ENCODE measurements at regions not wholly inside any gene's neighbourhood (a gene's known extent, or its start where the extent isn't known, plus 50 kb on each side); places are given as distances from the start of the nearest gene placed in this dataset.

DNA sequence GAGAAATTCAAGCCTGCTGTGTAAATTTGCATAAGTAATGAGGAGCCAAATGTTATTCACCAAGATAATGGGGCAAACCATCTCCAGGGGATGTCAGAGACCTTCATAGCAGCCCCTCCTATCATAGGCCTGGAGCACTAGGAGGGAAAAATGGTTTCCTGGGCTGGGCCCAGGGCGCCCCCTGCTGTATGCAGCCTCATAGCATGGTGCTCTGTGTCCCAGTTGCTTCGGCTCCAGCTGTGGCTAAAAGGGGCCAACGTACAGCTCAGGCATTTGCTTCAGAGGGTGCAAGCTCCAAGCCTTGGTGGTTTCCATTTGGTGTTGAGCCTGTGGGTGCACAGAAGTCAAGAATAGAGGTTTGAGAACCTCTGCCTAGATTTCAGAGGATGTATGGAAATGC is 859.3 kb downstream of the RPA4 start:
- Histone ChIP-seq H3K4me3 (ENCODE audit: low read depth, low read length, poor library complexity, severe bottlenecking) (no peak overlapping the region), H3K27ac (ENCODE audit: low read depth, low read length, poor library complexity, severe bottlenecking) (no peak overlapping the region), H3K36me3 (ENCODE audit: insufficient read depth, low read length) (no peaks in the 10 kb centered on the region), H3K9me2 (ENCODE audit: low read depth, low read length) (no peaks in the 10 kb centered on the region), H3K79me2 (ENCODE audit: insufficient read depth, low read length) (no peaks in the 10 kb centered on the region), H3F3A (ENCODE audit: insufficient read depth, low read length) (no peaks in the 10 kb centered on the region), H4K20me1 (ENCODE audit: insufficient read depth, low read length) (no peaks in the 10 kb centered on the region), H3K4me2 (ENCODE audit: low read length) (no peak overlapping the region), H3K4me1 (ENCODE audit: insufficient read depth, low read length, severe bottlenecking) (no peaks in the 10 kb centered on the region), H2AFZ (ENCODE audit: low read length) (no peak overlapping the region), H3K27me3 (ENCODE audit: insufficient read depth, low read length) (no peaks in the 10 kb centered on the region), H3K9ac (ENCODE audit: low read length) (no peak overlapping the region), H3K9me3 (ENCODE audit: low read length) (no peaks in the 10 kb centered on the region)
- TF ChIP-seq, protein P1, sequence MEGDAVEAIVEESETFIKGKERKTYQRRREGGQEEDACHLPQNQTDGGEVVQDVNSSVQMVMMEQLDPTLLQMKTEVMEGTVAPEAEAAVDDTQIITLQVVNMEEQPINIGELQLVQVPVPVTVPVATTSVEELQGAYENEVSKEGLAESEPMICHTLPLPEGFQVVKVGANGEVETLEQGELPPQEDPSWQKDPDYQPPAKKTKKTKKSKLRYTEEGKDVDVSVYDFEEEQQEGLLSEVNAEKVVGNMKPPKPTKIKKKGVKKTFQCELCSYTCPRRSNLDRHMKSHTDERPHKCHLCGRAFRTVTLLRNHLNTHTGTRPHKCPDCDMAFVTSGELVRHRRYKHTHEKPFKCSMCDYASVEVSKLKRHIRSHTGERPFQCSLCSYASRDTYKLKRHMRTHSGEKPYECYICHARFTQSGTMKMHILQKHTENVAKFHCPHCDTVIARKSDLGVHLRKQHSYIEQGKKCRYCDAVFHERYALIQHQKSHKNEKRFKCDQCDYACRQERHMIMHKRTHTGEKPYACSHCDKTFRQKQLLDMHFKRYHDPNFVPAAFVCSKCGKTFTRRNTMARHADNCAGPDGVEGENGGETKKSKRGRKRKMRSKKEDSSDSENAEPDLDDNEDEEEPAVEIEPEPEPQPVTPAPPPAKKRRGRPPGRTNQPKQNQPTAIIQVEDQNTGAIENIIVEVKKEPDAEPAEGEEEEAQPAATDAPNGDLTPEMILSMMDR (IDR thresholded peaks at IDR 0.05; ENCODE audit: low read length) = peak; percentile 26
- no peak for TF ChIP-seq EZH2 (IDR thresholded peaks at IDR 0.05; ENCODE audit: borderline replicate concordance, low read length)

DNA sequence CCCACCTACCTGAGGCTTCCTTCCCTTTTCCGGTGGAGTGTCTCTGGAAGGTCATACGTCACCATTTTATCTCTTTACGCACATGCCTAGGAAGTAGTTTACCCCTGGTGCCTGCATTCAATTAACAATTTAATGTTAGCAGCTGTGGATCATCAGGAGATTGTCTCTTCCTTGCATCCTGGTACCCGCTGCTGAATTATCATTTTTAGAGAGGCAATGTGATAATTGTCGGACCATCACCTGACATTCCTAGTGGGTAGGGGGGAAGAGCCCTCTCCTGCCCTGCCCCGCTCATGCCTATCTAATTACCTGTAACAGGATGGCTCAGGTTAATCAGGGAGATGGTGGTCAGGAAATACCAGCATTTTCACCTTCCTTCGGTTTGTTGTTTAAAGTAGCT is 863.6 kb downstream of the RPA4 start:
- Histone ChIP-seq H3K79me2 (ENCODE audit: insufficient read depth, low read length) (no peaks in the 10 kb centered on the region), H2AFZ (ENCODE audit: low read length) (no peak overlapping the region), H3K27ac (ENCODE audit: low read depth, low read length, poor library complexity, severe bottlenecking) (no peak overlapping the region), H4K20me1 (ENCODE audit: insufficient read depth, low read length) (no peaks in the 10 kb centered on the region), H3K9me2 (ENCODE audit: low read depth, low read length) (no peaks in the 10 kb centered on the region), H3K4me1 (ENCODE audit: insufficient read depth, low read length, severe bottlenecking) (no peaks in the 10 kb centered on the region), H3K9ac (ENCODE audit: low read length) (no peak overlapping the region), H3K36me3 (ENCODE audit: insufficient read depth, low read length) (no peaks in the 10 kb centered on the region), H3K4me3 (ENCODE audit: low read depth, low read length, poor library complexity, severe bottlenecking) (no peak overlapping the region), H3K9me3 (ENCODE audit: low read length) (no peaks in the 10 kb centered on the region), H3K4me2 (ENCODE audit: low read length) (no peak overlapping the region), H3F3A (ENCODE audit: insufficient read depth, low read length) (no peaks in the 10 kb centered on the region), H3K27me3 (ENCODE audit: insufficient read depth, low read length) (no peaks in the 10 kb centered on the region)
- TF ChIP-seq, protein P1 (IDR thresholded peaks at IDR 0.05; ENCODE audit: low read length) = no peak
- TF ChIP-seq EZH2 (IDR thresholded peaks at IDR 0.05; ENCODE audit: borderline replicate concordance, low read length) = no peak

- no peak overlapping the region for H3K9ac ChIP-seq (ENCODE audit: low read length)
- no peaks in the 10 kb centered on the region for H3K36me3 ChIP-seq (ENCODE audit: insufficient read depth, low read length)
- no peaks in the 10 kb centered on the region for H3K9me2 ChIP-seq (ENCODE audit: low read depth, low read length)
- no peaks in the 10 kb centered on the region for H3K4me1 ChIP-seq (ENCODE audit: insufficient read depth, low read length, severe bottlenecking)
- no peaks in the 10 kb centered on the region for H3K9me3 ChIP-seq (ENCODE audit: low read length)
- H3K4me2 ChIP-seq (ENCODE audit: low read length) = no peak overlapping the region
- no peak overlapping the region for H3K27ac ChIP-seq (ENCODE audit: low read depth, low read length, poor library complexity, severe bottlenecking)
- H3K79me2 ChIP-seq (ENCODE audit: insufficient read depth, low read length) = no peaks in the 10 kb centered on the region
- no peaks in the 10 kb centered on the region for H3K27me3 ChIP-seq (ENCODE audit: insufficient read depth, low read length)
- no peaks in the 10 kb centered on the region for H4K20me1 ChIP-seq (ENCODE audit: insufficient read depth, low read length)
- no peak overlapping the region for H3K4me3 ChIP-seq (ENCODE audit: low read depth, low read length, poor library complexity, severe bottlenecking)
- no peak for TF ChIP-seq EZH2 (IDR thresholded peaks at IDR 0.05; ENCODE audit: borderline replicate concordance, low read length)
- TF ChIP-seq, protein P1 (IDR thresholded peaks at IDR 0.05; ENCODE audit: low read length) = no peak
- H3F3A ChIP-seq (ENCODE audit: insufficient read depth, low read length) = no peaks in the 10 kb centered on the region
- no peak overlapping the region for H2AFZ ChIP-seq (ENCODE audit: low read length)
Observed at GRCh38 chrX:97751016-97751415, 867.3 kb downstream of the RPA4 start.
